Heart right ventricle (tissue), 16 donors: ENCODE measurements at regions not wholly inside any gene's neighbourhood (a gene's known extent, or its start where the extent isn't known, plus 50 kb on each side); places are given as distances from the start of the nearest gene placed in this dataset.
A peak's percentile ranks its signal among the peaks of the same experiment; 100 is the strongest.

Experiments
- ATAC-seq, 8 donors: fragments of 200-7000 bp; cut with Tn5 transposase; one replicate each; pipeline ENCODE4 v1.9.1; 2020; ENCODE audit warnings: mild to moderate bottlenecking in 8 of 8, moderate library complexity in 8 of 8, moderate number of reproducible peaks in 1 of 8
- DNase-seq, 2 donors: peaks; one replicate each; pipeline ENCODE4 v3.0.0-alpha.2; 2020
- H3K27ac ChIP-seq, 10 donors: fragments of 200-600 bp; sonication (generic) in 2 of 10; one replicate each; pipeline versions ENCODE4 v1.5.0 to v1.8.0; 2020 to 2022; ENCODE audit warnings: mild to moderate bottlenecking in 3 of 10
- H3K27me3 ChIP-seq, 7 donors: fragments of 200-600 bp; one replicate each; pipeline ENCODE4 v1.8.0; 2021 to 2022; ENCODE audit warnings: mild to moderate bottlenecking in 2 of 7
- H3K36me3 ChIP-seq, 9 donors: fragments of 200-600 bp; sonication (generic) in 1 of 9; one replicate each; pipeline versions ENCODE4 v1.5.0 to v1.8.0; 2020 to 2022; ENCODE audit warnings: mild to moderate bottlenecking in 2 of 9
- H3K4me1 ChIP-seq, 9 donors: fragments of 200-600 bp; sonication (generic) in 1 of 9; one replicate each; pipeline versions ENCODE4 v1.5.0 to v1.8.0; 2020 to 2022; ENCODE audit warnings: mild to moderate bottlenecking in 4 of 9
- H3K4me3 ChIP-seq, 10 donors: fragments of 200-600 bp; sonication (generic) in 2 of 10; one replicate each; pipeline versions ENCODE4 v1.5.0 to v1.8.0; 2020 to 2022; ENCODE audit warnings: mild to moderate bottlenecking in 7 of 10, moderate library complexity in 2 of 10
- H3K9me3 ChIP-seq, 11 donors: fragments of 200-600 bp in 10 of 11; sonication (generic) in 2 of 11; one replicate each; pipeline versions ENCODE4 v1.5.0 to v1.8.0; 2013 to 2022; ENCODE audit warnings: mild to moderate bottlenecking in 2 of 11, control low read depth in 1 of 11, moderate library complexity in 1 of 11
- CTCF ChIP-seq, 9 donors: fragments of 200-600 bp; sonication (generic) in 2 of 9; IDR thresholded peaks; one replicate each; pipeline versions ENCODE4 v1.5.0 to v1.8.0; 2021 to 2022; ENCODE audit warnings: antibody characterized with exemption in 9 of 9, mild to moderate bottlenecking in 5 of 9, moderate library complexity in 1 of 9
- WGBS, 2 donors: extraction: QIAGEN DNeasy Blood & Tissue Kit; methylation state at CpG; one replicate each; pipeline ENCODE4 v1.1.7; 2013; ENCODE audit warnings: inconsistent platforms in 1 of 2; 5-methylcytosine and 5-hydroxymethylcytosine counted together
- intact Hi-C, 10 donors: fragments of 100-400 bp; cut with DNase I; formaldehyde crosslinking; loops; one replicate each; pipeline versions ENCODE4 v1.11.1 to v1.14.2; 2022
- donor health status: Arrhythmogenic right ventricular cardiomyopathy.
- donor health status: ischemic (EF 13 %, LVEDD 7.1; RV severe dilation, severe dysfunction).
- donor health status: healthy with polysubstance abuse.
- donor health status: DM: no; HTN: yes; CAD: no.
- donor health status: DM: no; HTN: no; CAD: no.
- donor health status: ischemic (EF 25% LVEDD 6.9; RV normal size, moderate dysfunction).
- donor health status: ischemic (EF 25% LVEDD 5.7; RV mildly dilated, moderate dysfunction).
- donor health status: healthy.
- donor health status: DM: yes; HTN: yes; CAD: no.
- donor health status: Ischemic cardiomyopathy.
- donor health status: ischemic (EF 35%, LVEDD 5.7; RV mildly dilated, moderate dysfunction).
- donor health status: nonischemic (EF 11% LVEDD 7.7; RV severe dilation, severe dysfunction).
- donor health status: DM: yes; HTN: yes; CAD: no.
- donor health status: PGD.
- donor health status: ischemic (EF 29% LVEDD 5.4; RV normal size, mild dysfunction).
- donor health status: nonischemic (EF 23%, LVEDD 6.1; RV moderate dilation, normal function).

GRCh38 chr3:70863049-70863448, 550.6 kb upstream of the MDFIC2 start:
- H3K9me3 ChIP-seq, result peaks cover 0 to 15% (median 6%) of the 10 kb centered on the region in 11 donors
- peak overlapping the region in 8 of 10 donors; percentile 7 to 73 (median 54) for H3K27ac ChIP-seq
- no peak for TF ChIP-seq CTCF (IDR thresholded peaks at IDR 0.05)
- H3K4me1 ChIP-seq, result peaks cover 0 to 12% (median 0%) of the 10 kb centered on the region in 9 donors
- H3K36me3 ChIP-seq, result no peaks in the 10 kb centered on the region
- no peak overlapping the region for H3K4me3 ChIP-seq
- ATAC-seq (peak in 6 of 8 donors; percentile 31 to 78 (median 56)), DNase-seq (no peak)
- no peaks in the 10 kb centered on the region for H3K27me3 ChIP-seq
- WGBS, 2 donors, result 61 to 69% methylated on average over 5 of the region's 5 CpGs
- intact Hi-C loops, result no loop called here

- TF ChIP-seq CTCF (IDR thresholded peaks at IDR 0.05), result no peak
- H3K4me3 ChIP-seq, result no peak overlapping the region
- ATAC-seq (peak; percentile 55 to 95 (median 88)), DNase-seq (peak in 1 of 2 donors; percentile 24)
- no peaks in the 10 kb centered on the region for H3K27me3 ChIP-seq
- H3K9me3 ChIP-seq, result peaks cover 0 to 15% (median 6%) of the 10 kb centered on the region in 11 donors
- intact Hi-C loops, result no loop called here
- WGBS, 2 donors, result 62 to 63% methylated on average over 2 of the region's 2 CpGs
- peaks cover 0 to 16% (median 4%) of the 10 kb centered on the region in 9 donors for H3K4me1 ChIP-seq
- no peaks in the 10 kb centered on the region for H3K36me3 ChIP-seq
- H3K27ac ChIP-seq, result peak overlapping the region in 8 of 10 donors; percentile 1 to 73 (median 54)
Measured at GRCh38 chr3:70861855-70862254, 549.4 kb upstream of the MDFIC2 start.

DNA sequence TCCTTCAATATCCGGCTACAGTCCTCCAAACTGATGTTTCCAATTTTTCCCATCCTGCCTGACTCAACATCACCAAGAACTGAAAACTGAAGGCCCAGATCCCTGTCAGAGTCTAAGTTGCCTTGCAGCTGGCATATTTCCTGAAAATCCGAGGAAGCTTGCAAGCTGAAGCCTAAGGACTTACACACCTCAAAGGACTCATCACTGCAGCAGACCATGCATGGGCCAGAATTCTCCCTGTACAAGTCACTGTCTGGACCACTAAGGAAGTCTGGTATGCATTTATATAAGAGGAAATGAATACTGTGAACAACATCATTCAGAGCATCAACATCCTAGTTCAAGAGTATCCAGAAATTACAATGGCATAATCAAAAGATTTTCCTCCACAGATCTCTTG, 548.8 kb upstream of the MDFIC2 start:
- no peak overlapping the region for H3K4me3 ChIP-seq
- no peaks in the 10 kb centered on the region for H3K27me3 ChIP-seq
- TF ChIP-seq CTCF (IDR thresholded peaks at IDR 0.05), result no peak
- H3K36me3 ChIP-seq, result no peaks in the 10 kb centered on the region
- ATAC-seq, result peak in 2 of 8 donors; percentile 12 to 16
- peak overlapping the region in 7 of 10 donors; percentile 1 to 73 (median 55) for H3K27ac ChIP-seq
- whole genome bisulfite sequencing, 2 donors, result 69 to 80% methylated on average over 2 of the region's 2 CpGs
- no peak for DNase-seq
- H3K4me1 ChIP-seq, result peaks cover 0 to 16% (median 4%) of the 10 kb centered on the region in 9 donors
- H3K9me3 ChIP-seq, result peaks cover 0 to 11% (median 6%) of the 10 kb centered on the region in 11 donors
- intact Hi-C loops, result no loop called here

GRCh38 chr3:70857916-70858315, 545.5 kb upstream of the MDFIC2 start:
- ATAC-seq, result no peak
- TF ChIP-seq CTCF (IDR thresholded peaks at IDR 0.05), result no peak

More at GRCh38 chr3:70857916-70858315, 545.5 kb upstream of the MDFIC2 start:
- Histone ChIP-seq H3K27me3 (no peaks in the 10 kb centered on the region), H3K36me3 (no peaks in the 10 kb centered on the region), H3K4me3 (no peak overlapping the region), H3K9me3 (no peaks in the 10 kb centered on the region), H3K27ac (no peak overlapping the region), H3K4me1 (peaks cover 0 to 31% (median 11%) of the 10 kb centered on the region in 9 donors)
- DNase-seq, result no peak
- WGBS, 2 donors, result 57 to 65% methylated on average over 7 of the region's 7 CpGs
- intact Hi-C loops, result no loop called here
